ENCODE measurements at regions not wholly inside any gene's neighbourhood (a gene's known extent, or its start where the extent isn't known, plus 50 kb on each side); places are given as distances from the start of the nearest gene placed in this dataset.

DNA sequence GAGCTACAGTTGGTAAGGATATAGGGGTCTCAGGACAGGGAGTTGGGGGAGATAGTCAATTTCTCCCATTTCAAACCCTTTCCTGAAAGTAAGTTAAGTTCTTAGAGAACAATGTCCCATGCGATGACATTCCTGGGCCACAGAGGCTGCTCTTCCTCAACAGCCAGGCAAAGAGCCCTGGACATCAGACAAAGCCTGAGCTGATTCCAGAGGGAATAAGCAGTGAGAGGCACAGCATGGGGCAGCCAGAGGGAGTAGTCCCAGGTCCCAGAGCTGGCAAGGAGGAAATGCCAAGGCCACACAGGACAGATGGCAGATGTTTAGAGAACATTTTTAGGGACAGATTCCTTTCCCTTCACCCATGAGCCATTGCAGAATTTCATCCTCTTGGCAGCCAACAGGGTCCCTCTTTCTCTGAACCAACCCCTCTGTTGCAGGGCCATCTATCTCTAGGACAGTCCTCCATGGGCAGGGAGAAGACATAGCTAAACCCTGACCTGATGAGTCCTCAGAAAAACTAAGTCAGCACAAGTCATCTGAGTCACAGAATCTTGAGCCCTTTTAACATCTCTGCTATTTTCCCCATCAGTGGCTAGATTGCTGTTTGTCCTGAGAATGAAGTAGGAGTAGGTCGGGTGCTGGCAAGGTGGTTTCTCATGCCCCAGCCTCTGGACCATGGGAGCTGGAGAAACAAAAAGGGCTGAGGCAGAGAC, 60.3 kb upstream of the CALM2 start:
- CTCF ChIA-PET: no interaction called here
- no peaks in the 10 kb centered on the region for H3K9me3 ChIP-seq (ENCODE audit: insufficient read depth, low read depth)
- H3K27ac ChIP-seq: no peak overlapping the region
- no peak overlapping the region for H3K4me2 ChIP-seq
- no peak overlapping the region for H2AFZ ChIP-seq
- H3K9me2 ChIP-seq (ENCODE audit: insufficient read depth): no peaks in the 10 kb centered on the region
- intact Hi-C loops (cut with micrococcal nuclease; ENCODE audit: unreplicated experiment): no loop called here
- DNase-seq: no peak
- BruUV-seq (replicated peaks): no TSS peak
- peaks cover 4% of the 10 kb centered on the region; the same call in 1 of the 2 replicates for H3F3A ChIP-seq (ENCODE audit: insufficient read depth, low read depth)
- peaks cover 23% of the 10 kb centered on the region for H3K4me1 ChIP-seq (replicated peaks; ENCODE audit: insufficient read depth)
- H4K20me1 ChIP-seq (ENCODE audit: insufficient read depth): no peaks in the 10 kb centered on the region
- POLR2A ChIA-PET (ENCODE audit: unreplicated experiment): no interaction called here
- no peaks in the 10 kb centered on the region for H3K36me3 ChIP-seq (ENCODE audit: low read depth)
- no peak overlapping the region for H3K4me3 ChIP-seq
- no peaks in the 10 kb centered on the region for H3K79me2 ChIP-seq (ENCODE audit: low read depth)
- no peaks in the 10 kb centered on the region for H3K27me3 ChIP-seq (ENCODE audit: insufficient read depth, low read depth)
- TF ChIP-seq, protein P1, sequence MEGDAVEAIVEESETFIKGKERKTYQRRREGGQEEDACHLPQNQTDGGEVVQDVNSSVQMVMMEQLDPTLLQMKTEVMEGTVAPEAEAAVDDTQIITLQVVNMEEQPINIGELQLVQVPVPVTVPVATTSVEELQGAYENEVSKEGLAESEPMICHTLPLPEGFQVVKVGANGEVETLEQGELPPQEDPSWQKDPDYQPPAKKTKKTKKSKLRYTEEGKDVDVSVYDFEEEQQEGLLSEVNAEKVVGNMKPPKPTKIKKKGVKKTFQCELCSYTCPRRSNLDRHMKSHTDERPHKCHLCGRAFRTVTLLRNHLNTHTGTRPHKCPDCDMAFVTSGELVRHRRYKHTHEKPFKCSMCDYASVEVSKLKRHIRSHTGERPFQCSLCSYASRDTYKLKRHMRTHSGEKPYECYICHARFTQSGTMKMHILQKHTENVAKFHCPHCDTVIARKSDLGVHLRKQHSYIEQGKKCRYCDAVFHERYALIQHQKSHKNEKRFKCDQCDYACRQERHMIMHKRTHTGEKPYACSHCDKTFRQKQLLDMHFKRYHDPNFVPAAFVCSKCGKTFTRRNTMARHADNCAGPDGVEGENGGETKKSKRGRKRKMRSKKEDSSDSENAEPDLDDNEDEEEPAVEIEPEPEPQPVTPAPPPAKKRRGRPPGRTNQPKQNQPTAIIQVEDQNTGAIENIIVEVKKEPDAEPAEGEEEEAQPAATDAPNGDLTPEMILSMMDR (conservative IDR thresholded peaks at IDR 0.05): no peak
- no peak for TF ChIP-seq EZH2 (IDR thresholded peaks at IDR 0.05; ENCODE audit: low read depth)

DNA sequence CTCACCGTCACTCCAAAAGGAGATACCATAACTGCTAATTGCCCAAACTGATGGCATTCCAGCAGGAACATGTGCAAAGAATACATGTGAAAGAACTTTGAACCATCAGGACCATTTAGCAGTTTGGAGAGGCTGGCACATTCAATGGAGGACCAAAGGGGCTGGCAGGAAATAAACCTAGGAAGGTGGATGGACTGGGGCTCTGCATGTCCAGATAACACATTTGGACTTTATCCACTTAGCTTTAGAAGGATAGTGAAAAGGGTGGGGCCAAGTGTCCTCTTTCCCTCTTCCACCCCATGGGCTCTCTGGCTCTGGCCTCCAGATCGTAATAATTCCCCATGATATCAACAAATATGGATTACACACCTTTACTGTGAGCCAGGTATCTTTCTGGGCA, 58.8 kb upstream of the CALM2 start:
- peaks cover 23% of the 10 kb centered on the region for H3K4me1 ChIP-seq (replicated peaks; ENCODE audit: insufficient read depth)
- intact Hi-C loops (cut with micrococcal nuclease; ENCODE audit: unreplicated experiment): no loop called here
- ChIA-PET CTCF (interaction anchor here (0.5 kb wide), 1 partner anchor 152 kb away, joined by 3 read pairs; no protein-coding TSS in a partner anchor), POLR2A (ENCODE audit: unreplicated experiment) (no interaction called here)
- DNase-seq: no peak
- no peaks in the 10 kb centered on the region for H3K27me3 ChIP-seq (ENCODE audit: insufficient read depth, low read depth)
- no peak overlapping the region for H3K4me3 ChIP-seq
- H3K79me2 ChIP-seq (ENCODE audit: low read depth): no peaks in the 10 kb centered on the region
- no peaks in the 10 kb centered on the region for H3K9me2 ChIP-seq (ENCODE audit: insufficient read depth)
- TF ChIP-seq, protein P1 (conservative IDR thresholded peaks at IDR 0.05): no peak
- no peak for TF ChIP-seq EZH2 (IDR thresholded peaks at IDR 0.05; ENCODE audit: low read depth)
- H3K36me3 ChIP-seq (ENCODE audit: low read depth): no peaks in the 10 kb centered on the region
- H4K20me1 ChIP-seq (ENCODE audit: insufficient read depth): no peaks in the 10 kb centered on the region
- no peak overlapping the region for H3K4me2 ChIP-seq
- H3F3A ChIP-seq (ENCODE audit: insufficient read depth, low read depth): peaks cover 4% of the 10 kb centered on the region; the same call in 1 of the 2 replicates
- H3K9me3 ChIP-seq (ENCODE audit: insufficient read depth, low read depth): no peaks in the 10 kb centered on the region
- BruUV-seq (replicated peaks): no TSS peak
- no peak overlapping the region for H3K27ac ChIP-seq
- no peak overlapping the region for H2AFZ ChIP-seq

DNA sequence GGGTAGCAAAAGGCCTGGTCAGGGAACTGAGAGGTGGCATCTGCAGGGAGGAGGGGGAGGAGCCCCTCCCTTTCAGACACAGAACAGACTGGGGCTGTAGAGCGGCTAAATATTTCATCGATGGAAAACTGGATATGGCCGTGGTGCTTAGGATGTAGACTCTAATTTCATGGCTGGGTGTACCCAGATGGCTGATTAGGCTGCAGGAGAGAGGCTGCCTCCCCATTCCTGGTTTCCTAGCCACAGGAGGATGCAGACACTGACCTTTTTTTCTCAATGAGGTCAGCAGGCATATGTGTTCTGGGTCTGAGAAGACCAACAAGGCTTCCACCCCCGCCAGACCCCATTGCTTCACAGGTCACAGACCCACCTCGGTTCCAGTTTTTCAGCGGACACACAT, 58.1 kb upstream of the CALM2 start:
- Histone ChIP-seq H3K36me3 (ENCODE audit: low read depth) (no peaks in the 10 kb centered on the region), H3K9me3 (ENCODE audit: insufficient read depth, low read depth) (no peaks in the 10 kb centered on the region), H2AFZ (no peak overlapping the region), H3K4me2 (no peak overlapping the region), H3K27me3 (ENCODE audit: insufficient read depth, low read depth) (no peaks in the 10 kb centered on the region), H3F3A (ENCODE audit: insufficient read depth, low read depth) (peaks cover 4% of the 10 kb centered on the region; the same call in 1 of the 2 replicates), H3K79me2 (ENCODE audit: low read depth) (no peaks in the 10 kb centered on the region), H4K20me1 (ENCODE audit: insufficient read depth) (no peaks in the 10 kb centered on the region), H3K4me1 (replicated peaks; ENCODE audit: insufficient read depth) (peaks cover 23% of the 10 kb centered on the region), H3K9me2 (ENCODE audit: insufficient read depth) (no peaks in the 10 kb centered on the region), H3K27ac (no peak overlapping the region), H3K4me3 (no peak overlapping the region)
- ChIA-PET CTCF (no interaction called here), POLR2A (ENCODE audit: unreplicated experiment) (no interaction called here)
- no TSS peak for BruUV-seq (replicated peaks)
- DNase-seq: no peak
- intact Hi-C loops (cut with micrococcal nuclease; ENCODE audit: unreplicated experiment): no loop called here
- TF ChIP-seq, protein P1 (conservative IDR thresholded peaks at IDR 0.05): no peak
- TF ChIP-seq EZH2 (IDR thresholded peaks at IDR 0.05; ENCODE audit: low read depth): no peak

Measured in PC-9 (cell line).